GM12878 (cell line): ENCODE measurements at regions not wholly inside any gene's neighbourhood (a gene's known extent, or its start where the extent isn't known, plus 50 kb on each side); places are given as distances from the start of the nearest gene placed in this dataset.

Experiments used
- ATAC-seq: fragments of 200-7000 bp; cut with Tn5 transposase; 3 replicates; pipeline ENCODE4 v1.9.1; 2020; ENCODE audit warnings: mild to moderate bottlenecking, moderate library complexity
- BruUV-seq: library from RNA; stranded (reverse); fragments of 400-500 nt; replicated peaks from 2 replicates; lab custom pipeline; 2021; lab: Mats Ljungman, UMichigan
- CTCF ChIA-PET: fragments of 300-600 bp; sonication (Branson Sonifier 250); formaldehyde crosslinking; extraction: SDS; loops from one replicate; lab custom pipeline; 2021; ENCODE audit warnings: inconsistent platforms; lab: Yijun Ruan, JAX
- POLR2A ChIA-PET: fragments of 350-600 bp; formaldehyde crosslinking; extraction: SDS; loops from one replicate; lab custom pipeline; 2021; ENCODE audit warnings: inconsistent platforms; lab: Charles Lee
- RAD21 ChIA-PET: fragments of 300-600 bp; sonication (Branson Sonifier 250); formaldehyde crosslinking; loops from one replicate; lab custom pipeline; 2023; ENCODE audit warnings: antibody characterized with exemption; ENCODE audit not compliant: unreplicated experiment; lab: Charles Lee
- SMC1A ChIA-PET: fragments of 300-600 bp; sonication (Branson Sonifier 250); formaldehyde crosslinking; loops from one replicate; lab custom pipeline; 2023; ENCODE audit not compliant: unreplicated experiment, uncharacterized antibody; lab: Charles Lee
- DNase-seq: peaks from one replicate; pipeline ENCODE4 v3.0.0-alpha.2; 2011; ENCODE audit warnings: low read depth, low spot score
- FAIRE-seq: peaks from 3 replicates; lab custom pipeline; 2011; peaks lifted over from hg19 to GRCh38; lab: Jason Lieb, UNC
- H2AFZ ChIP-seq: 2 replicates; pipeline ENCODE4 v1.6.0; 2011; ENCODE audit warnings: low read depth, low read length, control low read depth; ENCODE audit not compliant: control insufficient read depth
- H3K27ac ChIP-seq: 2 replicates; pipeline ENCODE4 v1.5.1; 2011; ENCODE audit warnings: control low read depth; ENCODE audit not compliant: control insufficient read depth, insufficient read depth
- H3K27me3 ChIP-seq, 2 experiments: replicated peaks in 1 of 2; 2 replicates each; pipeline versions ENCODE4 v1.6.0 to v1.6.1; 2011; ENCODE audit warnings: low read length in 1 of 2; ENCODE audit not compliant: control insufficient read depth in 2 of 2, insufficient read depth in 2 of 2
- H3K36me3 ChIP-seq, 2 experiments: 2 replicates each; pipeline ENCODE4 v1.5.1; 2011; ENCODE audit warnings: low read length in 1 of 2; ENCODE audit not compliant: control insufficient read depth in 2 of 2, insufficient read depth in 2 of 2
- H3K4me1 ChIP-seq: 2 replicates; pipeline ENCODE4 v1.6.1; 2011; ENCODE audit warnings: mild to moderate bottlenecking, low read length, moderate library complexity, mixed read lengths; ENCODE audit not compliant: control insufficient read depth, insufficient read depth
- H3K4me2 ChIP-seq: 2 replicates; pipeline ENCODE4 v1.6.0; 2011; ENCODE audit warnings: control low read depth; ENCODE audit not compliant: control insufficient read depth, insufficient read depth
- H3K4me3 ChIP-seq: fragments of 200-600 bp; sonication (generic); 2 replicates; pipeline ENCODE4 v1.5.1; 2016
- H3K79me2 ChIP-seq: 2 replicates; pipeline ENCODE4 v1.6.0; 2011; ENCODE audit warnings: low read length; ENCODE audit not compliant: control insufficient read depth, insufficient read depth
- H3K9ac ChIP-seq: 2 replicates; pipeline ENCODE4 v1.8.0; 2011; ENCODE audit warnings: low read length, control low read depth, mixed read lengths; ENCODE audit not compliant: control insufficient read depth, insufficient read depth
- H3K9me3 ChIP-seq: replicated peaks from 3 replicates; pipeline ENCODE4 v1.5.1; 2011; ENCODE audit warnings: mild to moderate bottlenecking, low read length; ENCODE audit not compliant: control insufficient read depth, insufficient read depth
- H4K20me1 ChIP-seq: 2 replicates; pipeline ENCODE4 v1.6.0; 2011; ENCODE audit not compliant: control insufficient read depth, insufficient read depth
- CTCF ChIP-seq, 3 experiments: IDR thresholded peaks in 2 of 3; conservative IDR thresholded peaks in 1 of 3; 2 replicates each; pipeline ENCODE4 v1.5.1; 2011; ENCODE audit warnings: low read depth in 3 of 3, low read length in 3 of 3, mild to moderate bottlenecking in 3 of 3, control low read depth in 2 of 3, moderate library complexity in 2 of 3, inconsistent platforms in 1 of 3, mixed read lengths in 1 of 3; ENCODE audit not compliant: control insufficient read depth in 2 of 3, insufficient read depth in 1 of 3; ENCODE audit errors: extremely low read depth in 1 of 3
- FOXK2 ChIP-seq: fragments of 450-650 bp; IDR thresholded peaks from 2 replicates; pipeline ENCODE4 v1.6.1; 2017; ENCODE audit warnings: mild to moderate bottlenecking, moderate library complexity
- MXI1 ChIP-seq: fragments of 150-350 bp; IDR thresholded peaks from 2 replicates; pipeline ENCODE4 v1.6.1; 2011; ENCODE audit warnings: low read depth, mild to moderate bottlenecking, inconsistent platforms, low read length, improper control_type of control experiment
- RAD21 ChIP-seq: IDR thresholded peaks from 2 replicates; pipeline ENCODE4 v1.6.1; 2011; ENCODE audit warnings: mild to moderate bottlenecking, low read depth, low read length, moderate library complexity; ENCODE audit not compliant: insufficient read depth
- SMC3 ChIP-seq: IDR thresholded peaks from 2 replicates; pipeline ENCODE4 v1.6.1; 2011; ENCODE audit warnings: low read length, improper control_type of control experiment, borderline replicate concordance
- WGBS: methylation state at CpG from one replicate; pipeline ENCODE4 v1.1.6; 2016; ENCODE audit warnings: low lambda C conversion rate; ENCODE audit not compliant: insufficient replicate concordance, insufficient coverage; ENCODE audit errors: missing lambda C conversion rate; 5-methylcytosine and 5-hydroxymethylcytosine counted together
- in situ Hi-C: fragments of 300-500 bp; cut with MboI; formaldehyde crosslinking; loops from 9 replicates; pipeline ENCODE4 v1.14.3; 2018; ENCODE audit warnings: mixed read lengths
- intact Hi-C: fragments of 100-400 bp; cut with micrococcal nuclease; formaldehyde crosslinking; loops from one replicate; pipeline ENCODE4 v1.14.2; 2022; ENCODE audit not compliant: unreplicated experiment
- TF ChIP-seq, protein P1 (sequence below): IDR thresholded peaks from 2 replicates; pipeline ENCODE4 v1.6.1; 2012; ENCODE audit warnings: low read depth, low read length, improper control_type of control experiment
- TF ChIP-seq, protein P2 (sequence below): fragments of 150-350 bp; IDR thresholded peaks from 2 replicates; pipeline ENCODE4 v1.6.1; 2016; ENCODE audit warnings: low read depth, low read length

DNA sequence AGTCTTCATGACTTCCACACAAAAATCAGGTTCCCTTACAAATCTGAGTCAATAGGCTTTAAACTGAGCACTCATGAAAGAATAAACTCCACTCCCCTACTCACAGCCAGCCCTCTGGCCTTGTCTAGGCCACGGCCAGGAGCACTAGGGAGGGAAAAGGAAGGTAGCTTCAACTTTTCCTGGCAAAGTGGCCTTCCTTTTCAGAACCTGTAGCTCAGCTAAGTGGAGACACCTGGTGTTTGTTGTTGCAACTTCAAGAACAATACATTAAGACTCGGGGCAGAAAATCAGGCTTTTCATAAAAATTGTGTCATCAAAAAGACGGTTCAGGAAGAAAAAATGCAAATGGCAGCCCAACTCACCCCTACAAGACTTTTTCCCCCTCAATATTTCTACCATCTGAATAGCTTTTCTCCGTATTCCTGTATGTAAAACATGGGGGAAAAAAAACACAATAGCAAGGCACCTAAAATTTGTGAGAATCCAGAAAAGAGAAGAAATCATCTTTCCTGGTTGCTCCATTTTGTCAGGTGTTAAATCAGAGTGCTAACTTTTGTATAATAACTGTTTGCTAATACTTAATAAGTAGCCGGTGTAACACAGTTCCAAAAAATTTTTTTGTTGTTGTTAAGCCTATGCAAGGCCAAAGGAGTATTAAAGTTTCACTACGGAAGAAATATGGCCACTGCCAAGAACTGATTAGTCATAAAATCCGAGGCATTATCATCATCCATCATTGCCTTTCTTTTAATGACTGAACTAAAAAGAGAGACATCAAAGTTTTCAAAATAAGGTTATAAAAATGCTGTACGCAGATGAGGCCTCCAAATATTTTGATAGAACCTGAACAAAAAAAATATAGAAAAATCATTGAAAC, 66.2 kb upstream of the ARID5B start:
- intact Hi-C loops (loop anchor here (1.0 to 10.0 kb wide), 3 partner anchors 84 to 1021 kb away; no protein-coding TSS in a partner anchor), in situ Hi-C loops (loop anchor here (25.0 kb wide), 2 partner anchors 698 to 1023 kb away; no protein-coding TSS in a partner anchor)
- FAIRE-seq (peak; percentile 87), ATAC-seq (peak; percentile 76), DNase-seq (peak; percentile 7)
- H3K4me3 ChIP-seq: no peak overlapping the region
- H3K4me1 ChIP-seq: no peaks in the 10 kb centered on the region
- BruUV-seq: no TSS peak
- no peaks in the 10 kb centered on the region for H3K36me3 ChIP-seq
- H3K79me2 ChIP-seq: no peaks in the 10 kb centered on the region
- no peak overlapping the region for H3K9ac ChIP-seq
- no peak overlapping the region for H3K27ac ChIP-seq
- ChIA-PET SMC1A (interaction anchor here (0.8 to 1.6 kb wide), 4 partner anchors 191 to 1019 kb away, joined by 3 to 5 read pairs (median 3); no protein-coding TSS in a partner anchor), RAD21 (interaction anchor here (1.0 to 1.2 kb wide), 3 partner anchors 85 to 1019 kb away, joined by 3 to 7 read pairs (median 6); no protein-coding TSS in a partner anchor), CTCF (interaction anchor here (0.7 to 2.9 kb wide), 10 partner anchors 14 to 1021 kb away, joined by 3 to 16 read pairs (median 4); no protein-coding TSS in a partner anchor), POLR2A (no interaction called here)
- no peaks in the 10 kb centered on the region for H3K27me3 ChIP-seq
- TF ChIP-seq SMC3 (peak; percentile 54; the same call in 1 of the 2 replicates), MXI1 (no peak), FOXK2 (no peak), CTCF (IDR thresholded peaks at IDR 0.05 in 2 of 3, conservative IDR thresholded peaks at IDR 0.05 in 1 of 3; ENCODE audit: control insufficient read depth in 2 of 3, extremely low read depth in 1 of 3, insufficient read depth in 1 of 3, low read depth in 3 of 3, low read length in 3 of 3) (peak; percentile 49 to 55 (median 52); a peak in 5 of 6 replicates), RAD21 (peak; percentile 73)
- TF ChIP-seq, protein P1, sequence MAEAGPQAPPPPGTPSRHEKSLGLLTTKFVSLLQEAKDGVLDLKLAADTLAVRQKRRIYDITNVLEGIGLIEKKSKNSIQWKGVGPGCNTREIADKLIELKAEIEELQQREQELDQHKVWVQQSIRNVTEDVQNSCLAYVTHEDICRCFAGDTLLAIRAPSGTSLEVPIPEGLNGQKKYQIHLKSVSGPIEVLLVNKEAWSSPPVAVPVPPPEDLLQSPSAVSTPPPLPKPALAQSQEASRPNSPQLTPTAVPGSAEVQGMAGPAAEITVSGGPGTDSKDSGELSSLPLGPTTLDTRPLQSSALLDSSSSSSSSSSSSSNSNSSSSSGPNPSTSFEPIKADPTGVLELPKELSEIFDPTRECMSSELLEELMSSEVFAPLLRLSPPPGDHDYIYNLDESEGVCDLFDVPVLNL: no peak
- TF ChIP-seq, protein P2, sequence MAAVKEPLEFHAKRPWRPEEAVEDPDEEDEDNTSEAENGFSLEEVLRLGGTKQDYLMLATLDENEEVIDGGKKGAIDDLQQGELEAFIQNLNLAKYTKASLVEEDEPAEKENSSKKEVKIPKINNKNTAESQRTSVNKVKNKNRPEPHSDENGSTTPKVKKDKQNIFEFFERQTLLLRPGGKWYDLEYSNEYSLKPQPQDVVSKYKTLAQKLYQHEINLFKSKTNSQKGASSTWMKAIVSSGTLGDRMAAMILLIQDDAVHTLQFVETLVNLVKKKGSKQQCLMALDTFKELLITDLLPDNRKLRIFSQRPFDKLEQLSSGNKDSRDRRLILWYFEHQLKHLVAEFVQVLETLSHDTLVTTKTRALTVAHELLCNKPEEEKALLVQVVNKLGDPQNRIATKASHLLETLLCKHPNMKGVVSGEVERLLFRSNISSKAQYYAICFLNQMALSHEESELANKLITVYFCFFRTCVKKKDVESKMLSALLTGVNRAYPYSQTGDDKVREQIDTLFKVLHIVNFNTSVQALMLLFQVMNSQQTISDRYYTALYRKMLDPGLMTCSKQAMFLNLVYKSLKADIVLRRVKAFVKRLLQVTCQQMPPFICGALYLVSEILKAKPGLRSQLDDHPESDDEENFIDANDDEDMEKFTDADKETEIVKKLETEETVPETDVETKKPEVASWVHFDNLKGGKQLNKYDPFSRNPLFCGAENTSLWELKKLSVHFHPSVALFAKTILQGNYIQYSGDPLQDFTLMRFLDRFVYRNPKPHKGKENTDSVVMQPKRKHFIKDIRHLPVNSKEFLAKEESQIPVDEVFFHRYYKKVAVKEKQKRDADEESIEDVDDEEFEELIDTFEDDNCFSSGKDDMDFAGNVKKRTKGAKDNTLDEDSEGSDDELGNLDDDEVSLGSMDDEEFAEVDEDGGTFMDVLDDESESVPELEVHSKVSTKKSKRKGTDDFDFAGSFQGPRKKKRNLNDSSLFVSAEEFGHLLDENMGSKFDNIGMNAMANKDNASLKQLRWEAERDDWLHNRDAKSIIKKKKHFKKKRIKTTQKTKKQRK: no peak
- H2AFZ ChIP-seq: peak overlapping the region; percentile 13
- H3K9me3 ChIP-seq: no peaks in the 10 kb centered on the region
- no peaks in the 10 kb centered on the region for H4K20me1 ChIP-seq
- 36% methylated on average over 8 of the region's 8 CpGs for WGBS
- no peak overlapping the region for H3K4me2 ChIP-seq
